ENCODE measurements at regions not wholly inside any gene's neighbourhood (a gene's known extent, or its start where the extent isn't known, plus 50 kb on each side); places are given as distances from the start of the nearest gene placed in this dataset.

GRCh38 chr12:60920841-60921495, 1325.1 kb downstream of the SLC16A7 start:
- H3K4me1 Mint-ChIP-seq: no peaks in the 10 kb centered on the region
- H3K27me3 ChIP-seq (ENCODE audit: control insufficient read depth, insufficient read depth, low read length): no peaks in the 10 kb centered on the region
- no peaks in the 10 kb centered on the region for H3K4me1 ChIP-seq (ENCODE audit: control insufficient read depth, insufficient read depth, low read length, poor library complexity, severe bottlenecking)
- DNase-seq (no peak), ATAC-seq (ENCODE audit: low read depth in 2 of 2) (no peak)
- H3K36me3 ChIP-seq (ENCODE audit: control insufficient read depth, insufficient read depth, low read length): no peaks in the 10 kb centered on the region
- H3K27me3 Mint-ChIP-seq: no peaks in the 10 kb centered on the region
- no peak overlapping the region for H3K27ac ChIP-seq (ENCODE audit: insufficient read depth, low read length, poor library complexity, severe bottlenecking)
- no peaks in the 10 kb centered on the region for H3K36me3 Mint-ChIP-seq
- H3K9me3 Mint-ChIP-seq: peaks cover 0 to 5% (median 0%) of the 10 kb centered on the region in 7 donors
- H3K9me3 ChIP-seq (ENCODE audit: control insufficient read depth in 2 of 2, low read length in 2 of 2): no peaks in the 10 kb centered on the region
- no peak overlapping the region for H3K27ac Mint-ChIP-seq
- H3K4me3 Mint-ChIP-seq: no peak overlapping the region
- no peak overlapping the region for H3K4me3 ChIP-seq (ENCODE audit: low read depth, low read length)

- Histone ChIP-seq H3K4me3 (ENCODE audit: low read depth, low read length) (no peak overlapping the region), H3K4me1 (ENCODE audit: control insufficient read depth, insufficient read depth, low read length, poor library complexity, severe bottlenecking) (no peaks in the 10 kb centered on the region), H3K36me3 (ENCODE audit: control insufficient read depth, insufficient read depth, low read length) (no peaks in the 10 kb centered on the region), H3K27ac (ENCODE audit: insufficient read depth, low read length, poor library complexity, severe bottlenecking) (no peak overlapping the region), H3K9me3 (ENCODE audit: control insufficient read depth in 2 of 2, low read length in 2 of 2) (no peaks in the 10 kb centered on the region), H3K27me3 (ENCODE audit: control insufficient read depth, insufficient read depth, low read length) (no peaks in the 10 kb centered on the region)
- Mint-ChIP-seq H3K4me1 (no peaks in the 10 kb centered on the region), H3K4me3 (no peak overlapping the region), H3K36me3 (no peaks in the 10 kb centered on the region), H3K9me3 (peaks cover 0 to 5% (median 1%) of the 10 kb centered on the region in 7 donors), H3K27me3 (no peaks in the 10 kb centered on the region), H3K27ac (no peak overlapping the region)
- no peak for DNase-seq
- no peak for ATAC-seq (ENCODE audit: low read depth in 2 of 2)
These were observed 1325.7 kb downstream of the SLC16A7 start for GRCh38 chr12:60921541-60921940.

- H3K4me1 ChIP-seq (ENCODE audit: control insufficient read depth, insufficient read depth, low read length, poor library complexity, severe bottlenecking): no peaks in the 10 kb centered on the region
- H3K9me3 ChIP-seq (ENCODE audit: control insufficient read depth in 2 of 2, low read length in 2 of 2): no peaks in the 10 kb centered on the region
- no peak overlapping the region for H3K27ac Mint-ChIP-seq
- H3K36me3 ChIP-seq (ENCODE audit: control insufficient read depth, insufficient read depth, low read length): no peaks in the 10 kb centered on the region
- H3K9me3 Mint-ChIP-seq: peaks cover 2 to 6% (median 5%) of the 10 kb centered on the region in 7 donors
- no peak overlapping the region for H3K4me3 ChIP-seq (ENCODE audit: low read depth, low read length)
- no peaks in the 10 kb centered on the region for H3K36me3 Mint-ChIP-seq
- no peaks in the 10 kb centered on the region for H3K27me3 ChIP-seq (ENCODE audit: control insufficient read depth, insufficient read depth, low read length)
- ATAC-seq (ENCODE audit: low read depth in 2 of 2) (no peak), DNase-seq (no peak)
- H3K27ac ChIP-seq (ENCODE audit: insufficient read depth, low read length, poor library complexity, severe bottlenecking): no peak overlapping the region
- no peaks in the 10 kb centered on the region for H3K4me1 Mint-ChIP-seq
- H3K27me3 Mint-ChIP-seq: no peaks in the 10 kb centered on the region
- H3K4me3 Mint-ChIP-seq: no peak overlapping the region
These were observed 1330.4 kb downstream of the SLC16A7 start for GRCh38 chr12:60926256-60926655.

GRCh38 chr12:60930151-60930550, 1330.1 kb upstream of the USP15 start:
- Mint-ChIP-seq H3K9me3 (peaks cover 3 to 21% (median 6%) of the 10 kb centered on the region in 7 donors), H3K4me3 (no peak overlapping the region), H3K36me3 (no peaks in the 10 kb centered on the region), H3K27me3 (no peaks in the 10 kb centered on the region), H3K4me1 (no peaks in the 10 kb centered on the region), H3K27ac (no peak overlapping the region)
- no peaks in the 10 kb centered on the region for H3K4me1 ChIP-seq (ENCODE audit: control insufficient read depth, insufficient read depth, low read length, poor library complexity, severe bottlenecking)
- H3K4me3 ChIP-seq (ENCODE audit: low read depth, low read length): no peak overlapping the region
- peaks cover 2 to 10% of the 10 kb centered on the region in 2 experiments for H3K9me3 ChIP-seq (ENCODE audit: control insufficient read depth in 2 of 2, low read length in 2 of 2)
- no peaks in the 10 kb centered on the region for H3K27me3 ChIP-seq (ENCODE audit: control insufficient read depth, insufficient read depth, low read length)
- no peaks in the 10 kb centered on the region for H3K36me3 ChIP-seq (ENCODE audit: control insufficient read depth, insufficient read depth, low read length)
- H3K27ac ChIP-seq (ENCODE audit: insufficient read depth, low read length, poor library complexity, severe bottlenecking): no peak overlapping the region
- DNase-seq: no peak
- no peak for ATAC-seq (ENCODE audit: low read depth in 2 of 2)

GRCh38 chr12:60935981-60936761, 1324.0 kb upstream of the USP15 start:
- Mint-ChIP-seq H3K27ac (no peak overlapping the region), H3K4me1 (no peaks in the 10 kb centered on the region), H3K9me3 (peaks cover 0 to 33% (median 5%) of the 10 kb centered on the region in 7 donors), H3K27me3 (peaks cover 4% of the 10 kb centered on the region), H3K4me3 (no peak overlapping the region), H3K36me3 (no peaks in the 10 kb centered on the region)
- no peaks in the 10 kb centered on the region for H3K27me3 ChIP-seq (ENCODE audit: control insufficient read depth, insufficient read depth, low read length)
- peaks cover 2 to 12% of the 10 kb centered on the region in 2 experiments for H3K9me3 ChIP-seq (ENCODE audit: control insufficient read depth in 2 of 2, low read length in 2 of 2)
- ATAC-seq (ENCODE audit: low read depth in 2 of 2): no peak
- no peaks in the 10 kb centered on the region for H3K36me3 ChIP-seq (ENCODE audit: control insufficient read depth, insufficient read depth, low read length)
- no peak overlapping the region for H3K27ac ChIP-seq (ENCODE audit: insufficient read depth, low read length, poor library complexity, severe bottlenecking)
- no peak overlapping the region for H3K4me3 ChIP-seq (ENCODE audit: low read depth, low read length)
- H3K4me1 ChIP-seq (ENCODE audit: control insufficient read depth, insufficient read depth, low read length, poor library complexity, severe bottlenecking): no peaks in the 10 kb centered on the region
- DNase-seq: no peak

GRCh38 chr12:60947533-60947932, 1312.7 kb upstream of the USP15 start:
- Mint-ChIP-seq H3K27ac (no peak overlapping the region), H3K27me3 (no peaks in the 10 kb centered on the region), H3K4me1 (no peaks in the 10 kb centered on the region), H3K4me3 (no peak overlapping the region), H3K9me3 (peaks cover 0 to 11% (median 4%) of the 10 kb centered on the region in 7 donors), H3K36me3 (no peaks in the 10 kb centered on the region)
- Histone ChIP-seq H3K27me3 (ENCODE audit: control insufficient read depth, insufficient read depth, low read length) (no peaks in the 10 kb centered on the region), H3K27ac (ENCODE audit: insufficient read depth, low read length, poor library complexity, severe bottlenecking) (no peak overlapping the region), H3K36me3 (ENCODE audit: control insufficient read depth, insufficient read depth, low read length) (no peaks in the 10 kb centered on the region), H3K9me3 (ENCODE audit: control insufficient read depth in 2 of 2, low read length in 2 of 2) (peaks cover 0 to 2% of the 10 kb centered on the region in 2 experiments), H3K4me3 (ENCODE audit: low read depth, low read length) (no peak overlapping the region), H3K4me1 (ENCODE audit: control insufficient read depth, insufficient read depth, low read length, poor library complexity, severe bottlenecking) (no peaks in the 10 kb centered on the region)
- ATAC-seq (ENCODE audit: low read depth in 2 of 2): no peak
- DNase-seq: no peak

GRCh38 chr12:60967128-60967527, 1293.1 kb upstream of the USP15 start:
- Histone ChIP-seq H3K4me1 (ENCODE audit: control insufficient read depth, insufficient read depth, low read length, poor library complexity, severe bottlenecking) (no peaks in the 10 kb centered on the region), H3K9me3 (ENCODE audit: control insufficient read depth in 2 of 2, low read length in 2 of 2) (no peaks in the 10 kb centered on the region), H3K27ac (ENCODE audit: insufficient read depth, low read length, poor library complexity, severe bottlenecking) (no peak overlapping the region), H3K36me3 (ENCODE audit: control insufficient read depth, insufficient read depth, low read length) (no peaks in the 10 kb centered on the region), H3K27me3 (ENCODE audit: control insufficient read depth, insufficient read depth, low read length) (no peaks in the 10 kb centered on the region), H3K4me3 (ENCODE audit: low read depth, low read length) (no peak overlapping the region)
- H3K27ac Mint-ChIP-seq: no peak overlapping the region
- no peaks in the 10 kb centered on the region for H3K36me3 Mint-ChIP-seq
- no peaks in the 10 kb centered on the region for H3K4me1 Mint-ChIP-seq
- H3K9me3 Mint-ChIP-seq: peaks cover 0 to 10% (median 0%) of the 10 kb centered on the region in 7 donors
- ATAC-seq (ENCODE audit: low read depth in 2 of 2) (no peak), DNase-seq (no peak)
- H3K4me3 Mint-ChIP-seq: no peak overlapping the region
- H3K27me3 Mint-ChIP-seq: no peaks in the 10 kb centered on the region

GRCh38 chr12:60977966-60978365, 1282.2 kb upstream of the USP15 start:
- H3K4me1 Mint-ChIP-seq: no peaks in the 10 kb centered on the region
- H3K27ac ChIP-seq (ENCODE audit: insufficient read depth, low read length, poor library complexity, severe bottlenecking): no peak overlapping the region
- H3K9me3 Mint-ChIP-seq: peaks cover 0 to 13% (median 6%) of the 10 kb centered on the region in 7 donors
- H3K9me3 ChIP-seq (ENCODE audit: control insufficient read depth in 2 of 2, low read length in 2 of 2): no peaks in the 10 kb centered on the region
- H3K36me3 Mint-ChIP-seq: no peaks in the 10 kb centered on the region
- ATAC-seq (ENCODE audit: low read depth in 2 of 2) (no peak), DNase-seq (no peak)
- H3K27me3 Mint-ChIP-seq: no peaks in the 10 kb centered on the region
- no peak overlapping the region for H3K4me3 ChIP-seq (ENCODE audit: low read depth, low read length)
- H3K36me3 ChIP-seq (ENCODE audit: control insufficient read depth, insufficient read depth, low read length): no peaks in the 10 kb centered on the region
- H3K4me1 ChIP-seq (ENCODE audit: control insufficient read depth, insufficient read depth, low read length, poor library complexity, severe bottlenecking): no peaks in the 10 kb centered on the region
- no peak overlapping the region for H3K27ac Mint-ChIP-seq
- no peaks in the 10 kb centered on the region for H3K27me3 ChIP-seq (ENCODE audit: control insufficient read depth, insufficient read depth, low read length)
- H3K4me3 Mint-ChIP-seq: no peak overlapping the region
